ENCODE measurements at regions not wholly inside any gene's neighbourhood (a gene's known extent, or its start where the extent isn't known, plus 50 kb on each side); places are given as distances from the start of the nearest gene placed in this dataset.

GRCh38 chr10:29837586-29837985, 202.8 kb upstream of the SVIL start:
- TF ChIP-seq POLR2A (IDR thresholded peaks at IDR 0.05) (no peak), CTCF (IDR thresholded peaks at IDR 0.05) (no peak)
